ENCODE measurements at regions not wholly inside any gene's neighbourhood (a gene's known extent, or its start where the extent isn't known, plus 50 kb on each side); places are given as distances from the start of the nearest gene placed in this dataset.
"Not testable (repeated sequence)": the region's sequence is repeated elsewhere in the genome, so short reads cannot be mapped to it uniquely, and the experiment has no call there.

DNA sequence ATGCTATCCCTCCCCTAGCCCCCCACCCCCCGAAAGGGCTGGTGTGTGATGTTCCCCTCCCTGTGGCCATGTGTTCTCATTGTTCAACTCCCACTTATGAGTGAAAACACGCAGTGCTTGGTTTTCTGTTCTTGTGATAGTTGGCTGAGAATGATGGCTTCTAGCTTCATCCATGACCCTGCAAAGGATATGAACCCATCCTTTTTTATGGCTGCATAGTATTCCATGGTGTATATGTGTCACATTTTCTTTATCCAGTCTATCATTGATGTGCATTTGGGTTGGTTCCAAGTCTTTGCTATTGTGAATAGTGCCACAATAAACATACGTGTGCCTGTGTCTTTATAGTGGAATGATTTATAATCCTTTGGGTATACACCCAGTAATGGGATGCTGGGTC, 565.1 kb upstream of the ADAMTS9 start:
- H3K4me3 ChIP-seq; H3K27me3 ChIP-seq (replicated peaks); H3K27ac ChIP-seq; H3K9me3 ChIP-seq (replicated peaks); H3K4me1 ChIP-seq (replicated peaks); DNase-seq (ENCODE audit: low read depth in 1 of 2, low spot score in 2 of 2); H3K36me3 ChIP-seq: not testable (repeated sequence)

DNA sequence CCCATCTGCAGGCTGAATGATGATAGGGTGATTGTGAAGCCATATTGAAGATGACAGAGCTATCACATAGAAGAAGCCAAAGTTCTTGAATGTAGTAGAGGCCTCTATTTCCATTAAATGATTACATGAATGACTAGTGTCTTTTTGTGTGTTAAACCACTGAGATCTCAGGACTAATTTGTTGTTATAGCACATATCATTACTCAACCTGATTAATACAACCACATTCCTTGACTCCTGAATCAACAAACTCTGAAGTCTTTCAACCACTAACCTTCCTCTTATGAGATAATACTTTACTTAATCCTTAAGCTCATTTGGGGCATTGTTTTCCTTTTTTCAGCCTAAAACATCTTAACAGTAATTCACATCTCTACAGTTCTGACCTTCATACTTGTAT, 564.5 kb upstream of the ADAMTS9 start:
- no peak for DNase-seq (ENCODE audit: low read depth in 1 of 2, low spot score in 2 of 2)
- no peaks in the 10 kb centered on the region for H3K4me1 ChIP-seq (replicated peaks)
- H3K4me3 ChIP-seq, result no peak overlapping the region
- no peaks in the 10 kb centered on the region for H3K36me3 ChIP-seq
- no peaks in the 10 kb centered on the region for H3K9me3 ChIP-seq (replicated peaks)
- H3K27ac ChIP-seq, result no peak overlapping the region
- no peaks in the 10 kb centered on the region for H3K27me3 ChIP-seq (replicated peaks)

DNA sequence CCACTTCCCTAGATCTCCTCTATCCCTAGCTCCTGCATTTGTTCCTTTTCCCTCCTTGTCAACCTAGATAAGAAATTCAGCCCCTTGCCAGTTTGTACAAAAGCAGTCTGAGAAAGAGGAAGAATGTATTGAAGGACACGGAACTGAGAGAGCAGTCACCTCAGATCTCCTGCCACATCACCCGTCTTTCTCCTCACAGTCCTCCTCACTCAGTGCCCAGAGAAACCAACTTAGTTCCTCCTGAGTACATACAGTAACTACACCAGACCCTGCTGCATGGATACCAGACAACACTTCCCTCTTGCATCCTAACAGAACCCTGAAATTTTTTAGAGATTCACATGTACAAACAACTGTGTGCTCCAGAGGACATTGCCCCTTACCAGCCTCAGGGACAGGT, 563.6 kb upstream of the ADAMTS9 start:
- Histone ChIP-seq H3K9me3 (replicated peaks) (no peaks in the 10 kb centered on the region), H3K27ac (no peak overlapping the region), H3K27me3 (replicated peaks) (no peaks in the 10 kb centered on the region), H3K36me3 (no peaks in the 10 kb centered on the region), H3K4me3 (no peak overlapping the region), H3K4me1 (replicated peaks) (no peaks in the 10 kb centered on the region)
- no peak for DNase-seq (ENCODE audit: low read depth in 1 of 2, low spot score in 2 of 2)

DNA sequence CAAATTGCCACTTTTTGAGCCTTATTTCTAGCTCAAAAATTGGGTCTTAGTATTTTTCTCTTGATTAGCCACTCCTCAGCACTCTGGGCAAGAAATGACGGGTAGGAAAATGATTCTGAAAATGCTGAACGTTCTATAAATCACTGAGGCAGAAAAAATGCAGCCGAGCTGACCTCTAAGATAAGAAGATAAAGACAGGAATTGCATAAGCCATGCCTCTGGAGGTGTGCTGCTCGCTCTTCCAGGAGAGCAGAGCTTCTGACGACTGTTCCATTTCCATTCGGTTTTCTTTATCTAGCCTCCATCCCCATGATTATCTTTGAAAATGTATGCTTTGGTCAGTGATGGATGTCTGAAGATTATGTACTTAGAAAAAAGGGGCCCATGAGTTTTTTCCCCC, 558.8 kb upstream of the ADAMTS9 start:
- Histone ChIP-seq H3K4me1 (replicated peaks) (no peaks in the 10 kb centered on the region), H3K4me3 (no peak overlapping the region), H3K36me3 (no peaks in the 10 kb centered on the region), H3K27me3 (replicated peaks) (no peaks in the 10 kb centered on the region), H3K9me3 (replicated peaks) (no peaks in the 10 kb centered on the region), H3K27ac (no peak overlapping the region)
- no peak for DNase-seq (ENCODE audit: low read depth in 1 of 2, low spot score in 2 of 2)

DNA sequence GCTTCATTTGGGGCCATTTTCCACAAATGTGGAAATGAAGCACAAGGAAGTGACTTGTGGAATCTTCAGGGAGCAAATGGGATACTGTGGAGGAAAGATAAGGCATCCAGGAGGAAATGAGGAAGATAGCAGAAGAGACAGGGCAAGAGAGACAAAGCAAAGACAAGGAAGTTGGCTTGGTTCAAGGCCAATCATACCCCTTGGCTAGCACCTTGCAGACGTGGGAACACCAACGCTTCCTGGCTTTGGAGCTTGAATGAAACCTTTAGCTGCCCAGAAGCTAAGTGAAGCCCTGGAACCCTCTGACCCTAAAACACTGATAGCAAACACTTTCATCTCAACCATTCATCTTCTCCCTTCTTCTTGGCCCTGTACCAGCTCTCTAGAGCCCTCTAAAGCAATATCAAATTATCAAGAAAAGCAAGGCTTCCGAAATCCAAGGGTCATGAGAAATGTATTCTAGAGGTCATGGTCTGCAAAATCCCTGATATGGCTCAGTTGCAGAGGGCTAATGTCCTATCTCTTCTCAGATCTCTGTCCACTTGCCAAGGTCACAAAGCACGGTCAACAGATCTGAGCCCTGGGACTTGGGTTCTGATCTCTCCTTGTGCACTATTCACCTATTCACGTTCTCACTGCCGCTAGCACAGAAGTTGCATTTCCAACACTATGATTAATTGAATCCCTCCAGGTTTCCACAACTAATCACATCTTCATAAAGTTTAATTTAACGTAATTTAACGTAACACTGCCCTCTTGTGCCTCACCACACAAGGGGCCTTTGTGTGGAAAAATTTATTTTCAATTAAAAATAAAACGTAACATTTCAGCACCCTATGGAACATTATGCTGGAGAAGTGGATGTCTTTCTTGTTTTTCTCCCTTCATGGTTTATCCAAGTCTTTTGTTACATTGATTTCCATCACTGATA, 557.6 kb upstream of the ADAMTS9 start:
- DNase-seq (ENCODE audit: low read depth in 1 of 2, low spot score in 2 of 2), result no peak
- no peak overlapping the region for H3K4me3 ChIP-seq
- H3K4me1 ChIP-seq (replicated peaks), result no peaks in the 10 kb centered on the region
- H3K27ac ChIP-seq, result no peak overlapping the region
- no peaks in the 10 kb centered on the region for H3K36me3 ChIP-seq
- H3K27me3 ChIP-seq (replicated peaks), result no peaks in the 10 kb centered on the region
- no peaks in the 10 kb centered on the region for H3K9me3 ChIP-seq (replicated peaks)

DNA sequence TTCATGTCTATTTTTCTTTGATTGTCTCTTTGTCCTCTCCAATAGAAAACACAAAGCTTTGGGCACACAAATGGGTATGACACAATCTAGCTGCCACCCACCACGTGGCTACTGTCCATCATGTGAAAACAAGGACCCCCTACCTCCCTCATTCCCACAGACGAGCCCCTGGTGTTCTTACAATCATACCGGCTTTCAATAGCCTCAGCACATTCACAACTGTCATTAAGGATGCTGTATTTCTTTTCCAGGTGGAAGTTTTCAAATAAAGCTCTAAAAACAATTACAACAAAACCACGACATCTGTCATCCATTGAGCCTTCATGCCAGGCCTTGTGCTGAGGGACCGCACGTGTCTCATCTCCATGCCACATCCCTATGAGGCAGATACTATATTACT, 552.6 kb upstream of the ADAMTS9 start:
- DNase-seq (ENCODE audit: low read depth in 1 of 2, low spot score in 2 of 2), result no peak

DNA sequence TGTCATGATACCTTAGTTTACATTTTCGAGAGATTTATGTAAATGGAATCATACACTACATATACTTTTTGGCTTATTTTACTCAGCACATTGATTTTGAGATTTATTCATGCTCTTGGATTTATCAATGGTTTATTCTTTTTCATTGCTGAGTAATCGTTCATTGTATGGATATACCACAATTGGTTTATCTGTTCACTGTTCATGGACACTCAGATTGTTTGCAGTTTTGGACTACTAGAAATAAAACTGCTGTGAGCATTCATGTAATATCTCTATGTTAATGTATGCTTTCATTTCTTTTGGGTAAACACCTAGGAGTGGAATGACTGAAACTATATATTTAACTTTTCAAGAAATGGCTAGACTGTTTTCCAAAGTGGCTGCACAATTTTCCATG, 550.9 kb upstream of the ADAMTS9 start:
- H3K9me3 ChIP-seq (replicated peaks), result no peaks in the 10 kb centered on the region
- no peak overlapping the region for H3K27ac ChIP-seq

More for the DNA sequence above, 552.6 kb upstream of the ADAMTS9 start:
- no peak overlapping the region for H3K27ac ChIP-seq
- H3K4me3 ChIP-seq, result no peak overlapping the region
- H3K4me1 ChIP-seq (replicated peaks), result no peaks in the 10 kb centered on the region
- H3K9me3 ChIP-seq (replicated peaks), result no peaks in the 10 kb centered on the region
- H3K27me3 ChIP-seq (replicated peaks), result no peaks in the 10 kb centered on the region
- no peaks in the 10 kb centered on the region for H3K36me3 ChIP-seq

DNA sequence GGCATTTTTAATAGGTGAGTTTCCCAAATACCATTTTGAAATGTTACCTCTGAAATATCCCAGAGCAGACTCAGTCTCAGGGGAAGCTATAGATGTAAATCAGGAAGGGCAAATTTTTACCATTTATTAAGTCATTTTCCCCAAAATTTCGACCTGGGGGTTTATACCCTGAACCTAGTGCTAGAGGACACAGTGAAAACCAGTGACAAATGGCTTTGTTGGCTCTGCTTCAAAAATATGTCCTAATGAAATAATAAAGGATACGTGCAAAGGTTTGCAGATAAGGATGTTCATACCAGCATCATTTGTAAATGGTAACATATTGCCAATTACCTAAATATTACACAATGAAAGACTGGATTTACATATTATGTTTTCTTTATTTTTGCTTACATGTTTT, 546.7 kb upstream of the ADAMTS9 start:
- Histone ChIP-seq H3K27ac (no peak overlapping the region), H3K27me3 (replicated peaks) (no peaks in the 10 kb centered on the region), H3K4me1 (replicated peaks) (no peaks in the 10 kb centered on the region)

More for the DNA sequence above, 550.9 kb upstream of the ADAMTS9 start:
- no peaks in the 10 kb centered on the region for H3K27me3 ChIP-seq (replicated peaks)
- H3K36me3 ChIP-seq, result no peaks in the 10 kb centered on the region
- no peaks in the 10 kb centered on the region for H3K4me1 ChIP-seq (replicated peaks)
- no peak overlapping the region for H3K4me3 ChIP-seq
- DNase-seq (ENCODE audit: low read depth in 1 of 2, low spot score in 2 of 2), result no peak

DNA sequence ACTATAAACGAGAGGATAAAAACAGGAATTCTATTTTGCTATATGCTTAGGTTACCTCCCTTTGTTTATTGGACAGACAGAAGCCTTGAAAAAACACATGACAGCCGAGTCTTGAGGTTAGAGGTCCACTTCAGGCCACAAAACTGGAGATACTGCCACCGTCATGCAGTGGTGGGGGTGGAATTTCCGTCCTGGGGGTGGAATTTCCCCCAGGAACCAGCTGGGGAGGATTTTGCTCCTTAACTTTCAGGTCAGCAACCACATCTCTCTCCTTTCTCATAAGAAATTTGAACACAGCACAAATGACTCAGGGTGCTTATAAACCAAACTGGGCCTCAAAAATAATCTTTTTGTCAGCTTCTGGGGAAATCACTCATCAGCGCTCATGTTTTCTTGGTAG, 545.8 kb upstream of the ADAMTS9 start:
- no peaks in the 10 kb centered on the region for H3K4me1 ChIP-seq (replicated peaks)
- no peaks in the 10 kb centered on the region for H3K36me3 ChIP-seq
- H3K9me3 ChIP-seq (replicated peaks), result no peaks in the 10 kb centered on the region
- no peaks in the 10 kb centered on the region for H3K27me3 ChIP-seq (replicated peaks)
- H3K4me3 ChIP-seq, result no peak overlapping the region
- no peak for DNase-seq (ENCODE audit: low read depth in 1 of 2, low spot score in 2 of 2)
- H3K27ac ChIP-seq, result no peak overlapping the region

More for the DNA sequence above, 546.7 kb upstream of the ADAMTS9 start:
- Histone ChIP-seq H3K4me3 (no peak overlapping the region), H3K36me3 (no peaks in the 10 kb centered on the region), H3K9me3 (replicated peaks) (no peaks in the 10 kb centered on the region)
- DNase-seq (ENCODE audit: low read depth in 1 of 2, low spot score in 2 of 2), result no peak

DNA sequence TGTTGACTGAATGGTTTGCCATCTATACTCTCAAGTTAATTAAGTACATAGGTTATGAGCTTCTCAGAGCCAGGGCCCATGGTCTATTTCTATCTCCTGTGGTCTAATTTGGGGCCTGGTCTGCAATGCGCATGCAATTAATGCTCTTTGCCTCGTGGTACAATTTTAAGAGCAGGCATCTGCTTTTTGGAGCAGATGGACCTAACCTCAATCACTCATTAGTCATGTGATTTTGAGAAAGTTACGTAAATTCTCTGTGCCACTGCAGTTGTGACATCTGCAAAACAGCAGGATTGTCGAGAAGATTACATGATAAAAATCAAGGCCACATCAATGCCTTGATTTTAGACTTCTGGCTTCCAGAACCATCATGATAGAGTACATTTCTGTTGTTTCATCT, 543.7 kb upstream of the ADAMTS9 start:
- Histone ChIP-seq H3K4me3 (no peak overlapping the region), H3K9me3 (replicated peaks) (no peaks in the 10 kb centered on the region), H3K27me3 (replicated peaks) (no peaks in the 10 kb centered on the region), H3K4me1 (replicated peaks) (no peaks in the 10 kb centered on the region), H3K27ac (no peak overlapping the region), H3K36me3 (no peaks in the 10 kb centered on the region)
- no peak for DNase-seq (ENCODE audit: low read depth in 1 of 2, low spot score in 2 of 2)

DNA sequence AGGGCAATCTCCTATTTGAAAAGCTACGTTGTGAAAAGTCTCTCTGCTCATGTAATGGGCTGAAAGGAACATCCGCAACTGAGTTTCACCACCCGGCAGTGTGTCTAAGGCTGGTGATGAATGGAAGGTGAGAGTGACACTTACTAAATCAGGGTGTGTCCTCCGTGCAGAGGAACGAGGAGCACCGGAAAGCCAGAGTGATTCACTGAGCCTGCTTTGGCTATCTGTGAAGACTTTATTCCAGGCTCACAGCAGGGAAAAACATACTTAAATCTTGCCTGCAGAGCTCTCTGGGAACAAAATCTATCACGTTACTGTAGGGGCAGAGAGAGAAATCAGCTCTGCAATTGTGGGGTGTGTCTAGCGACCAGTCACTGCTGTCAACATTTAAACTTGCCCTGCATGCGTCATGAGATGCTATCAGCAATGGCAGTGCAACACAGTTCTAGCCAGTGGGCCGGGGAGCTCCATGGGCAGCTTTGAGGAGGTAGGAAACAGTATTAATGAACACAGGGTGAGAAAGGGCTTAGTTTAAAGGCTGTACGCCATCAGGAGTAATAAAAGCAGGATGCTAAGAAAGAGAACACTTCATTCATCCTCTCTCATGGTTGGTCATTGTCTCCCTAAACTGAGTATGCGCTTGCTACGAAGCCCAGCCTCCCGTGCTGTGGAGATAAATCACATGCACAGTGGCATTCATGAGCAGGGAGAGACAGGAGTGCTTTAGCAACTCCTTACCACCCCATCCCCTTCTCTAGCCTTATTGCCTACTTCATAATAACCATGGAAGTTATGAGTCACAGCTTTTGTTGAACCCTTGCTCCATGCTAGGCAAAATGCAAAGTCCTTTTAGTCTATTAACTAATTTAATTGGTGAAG, 542.7 kb upstream of the ADAMTS9 start:
- H3K27me3 ChIP-seq (replicated peaks), result no peaks in the 10 kb centered on the region
- H3K27ac ChIP-seq, result no peak overlapping the region

DNA sequence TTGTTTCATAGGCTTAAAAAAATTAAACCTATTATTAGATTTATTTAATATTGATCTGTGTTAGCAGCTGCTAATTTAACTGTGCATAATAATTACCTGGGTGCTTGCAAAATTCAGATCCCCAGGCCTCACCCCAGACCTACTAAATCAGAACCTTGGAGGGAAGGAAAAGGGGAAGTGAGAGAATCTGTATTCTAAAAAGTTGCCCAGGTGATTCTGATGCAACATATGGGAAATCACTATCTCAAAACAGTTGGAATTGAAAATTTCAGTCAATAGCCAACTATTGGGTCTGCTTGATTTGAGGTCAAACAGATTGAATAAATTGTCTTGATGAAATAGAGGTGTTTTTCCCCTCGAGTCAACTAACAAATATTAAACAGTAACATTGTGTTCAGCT, 538.5 kb upstream of the ADAMTS9 start:
- Histone ChIP-seq H3K4me1 (replicated peaks) (no peaks in the 10 kb centered on the region), H3K27ac (no peak overlapping the region)

More for the DNA sequence above, 542.7 kb upstream of the ADAMTS9 start:
- no peak for DNase-seq (ENCODE audit: low read depth in 1 of 2, low spot score in 2 of 2)
- no peak overlapping the region for H3K4me3 ChIP-seq
- H3K36me3 ChIP-seq, result no peaks in the 10 kb centered on the region
- H3K4me1 ChIP-seq (replicated peaks), result no peaks in the 10 kb centered on the region
- H3K9me3 ChIP-seq (replicated peaks), result no peaks in the 10 kb centered on the region

DNA sequence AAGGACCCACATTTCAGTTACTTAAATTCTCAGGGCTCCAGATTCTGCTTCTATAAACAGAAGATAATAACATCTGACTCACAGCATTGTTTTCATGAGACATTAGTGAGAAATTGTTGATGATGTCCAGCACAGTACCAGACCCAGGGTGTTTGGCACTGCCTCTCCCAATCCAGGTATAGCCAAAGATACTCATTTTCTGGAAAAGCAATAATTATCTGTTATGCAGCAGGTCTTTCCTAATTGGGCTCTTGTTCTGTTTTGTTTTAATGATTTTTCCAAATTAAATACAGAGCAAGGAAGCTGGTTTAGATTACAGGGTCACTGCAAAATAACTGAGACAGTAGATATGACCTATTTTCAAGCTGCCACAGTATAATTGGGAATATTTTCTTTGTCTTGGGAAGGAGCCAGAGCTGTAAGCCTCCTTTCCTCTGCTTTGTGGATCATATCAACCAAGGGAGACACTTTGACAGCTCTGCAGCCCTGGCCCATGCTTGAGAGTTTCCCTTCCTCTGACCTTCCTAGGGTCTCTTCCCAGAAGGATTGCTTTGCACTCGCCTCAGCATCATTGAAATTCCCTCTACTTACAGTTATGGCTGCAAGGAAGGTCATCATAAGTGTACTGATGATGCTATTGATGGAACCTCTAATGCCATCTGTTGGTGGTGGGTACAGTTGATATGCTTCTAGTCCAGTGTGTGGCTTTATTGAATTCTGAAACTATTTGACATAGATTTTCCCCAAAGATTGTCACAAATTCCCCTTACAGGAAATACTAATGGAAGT, 522.4 kb upstream of the ADAMTS9 start:
- Histone ChIP-seq H3K36me3 (no peaks in the 10 kb centered on the region), H3K27me3 (replicated peaks) (no peaks in the 10 kb centered on the region; the same call in 1 of the 2 replicates), H3K4me1 (replicated peaks) (no peaks in the 10 kb centered on the region), H3K27ac (no peak overlapping the region), H3K4me3 (no peak overlapping the region), H3K9me3 (replicated peaks) (no peaks in the 10 kb centered on the region)
- no peak for DNase-seq (ENCODE audit: low read depth in 1 of 2, low spot score in 2 of 2)

More for the DNA sequence above, 538.5 kb upstream of the ADAMTS9 start:
- Histone ChIP-seq H3K9me3 (replicated peaks) (no peaks in the 10 kb centered on the region), H3K4me3 (no peak overlapping the region), H3K36me3 (no peaks in the 10 kb centered on the region), H3K27me3 (replicated peaks) (no peaks in the 10 kb centered on the region)
- no peak for DNase-seq (ENCODE audit: low read depth in 1 of 2, low spot score in 2 of 2)

Measured in SJSA1 (cell line).